ENCODE measurements at regions not wholly inside any gene's neighbourhood (a gene's known extent, or its start where the extent isn't known, plus 50 kb on each side); places are given as distances from the start of the nearest gene placed in this dataset.
"Not testable (repeated sequence)": the region's sequence is repeated elsewhere in the genome, so short reads cannot be mapped to it uniquely, and the experiment has no call there.

GRCh38 chr7:121676168-121676567, 196.8 kb upstream of the PTPRZ1 start:
- CTCF ChIA-PET, result interaction anchor here (1.2 kb wide), 1 partner anchor 30 kb away, joined by 4 read pairs; no protein-coding TSS in a partner anchor
- TF ChIP-seq EZH2phosphoT487 (IDR thresholded peaks at IDR 0.05; ENCODE audit: borderline replicate concordance, low read depth) (no peak), GATA2 (CRISPR knock-in tag; IDR thresholded peaks at IDR 0.05) (no peak), NFIC (IDR thresholded peaks at IDR 0.05; ENCODE audit: borderline replicate concordance) (no peak), CTCF (IDR thresholded peaks at IDR 0.05) (no peak), USF1 (IDR thresholded peaks at IDR 0.05; ENCODE audit: borderline replicate concordance, low read depth) (no peak), CHD2 (IDR thresholded peaks at IDR 0.05; ENCODE audit: low read length, partially characterized antibody) (no peak), USF2 (IDR thresholded peaks at IDR 0.05; ENCODE audit: borderline replicate concordance, low read depth, low read length) (no peak), NRF1 (IDR thresholded peaks at IDR 0.05; ENCODE audit: low read depth, low read length) (no peak), POLR2AphosphoS5 (IDR thresholded peaks at IDR 0.05; ENCODE audit: low read depth, low read length) (no peak), MEF2A (IDR thresholded peaks at IDR 0.05; ENCODE audit: borderline replicate concordance, low read depth) (no peak)

GRCh38 chr7:121674455-121674854, 198.5 kb upstream of the PTPRZ1 start:
- H3K4me2 ChIP-seq; H3K27me3 ChIP-seq (ENCODE audit: insufficient read depth); DNase-seq; H4K20me1 ChIP-seq (ENCODE audit: insufficient read depth); POLR2A ChIA-PET; H3K9me3 ChIP-seq; H3K4me3 ChIP-seq (ENCODE audit: low read depth in 2 of 2, low read length in 1 of 2); H3K9ac ChIP-seq; H3K27ac ChIP-seq (ENCODE audit: low read depth in 2 of 2, low read length in 1 of 2); H3K36me3 ChIP-seq (replicated peaks in 1 of 2; ENCODE audit: control insufficient read depth in 1 of 2, insufficient read depth in 2 of 2, low read length in 1 of 2); H3K79me2 ChIP-seq (ENCODE audit: insufficient read depth); H3K4me1 ChIP-seq (ENCODE audit: control insufficient read depth in 1 of 2, insufficient read depth in 2 of 2, low read depth in 1 of 2, low read length in 1 of 2); H3F3A ChIP-seq (replicated peaks; ENCODE audit: insufficient read depth); H3K9me2 ChIP-seq; CTCF ChIA-PET; H2AFZ ChIP-seq (ENCODE audit: low read depth): not testable (repeated sequence)
- 1% methylated on average over 2 of the region's 2 CpGs for WGBS (ENCODE audit: low lambda C conversion rate)

More at GRCh38 chr7:121676168-121676567, 196.8 kb upstream of the PTPRZ1 start:
- H3K4me1 ChIP-seq (ENCODE audit: control insufficient read depth in 1 of 2, insufficient read depth in 2 of 2, low read depth in 1 of 2, low read length in 1 of 2), result no peaks in the 10 kb centered on the region
- H2AFZ ChIP-seq (ENCODE audit: low read depth), result no peak overlapping the region
- H3K9me3 ChIP-seq, result no peaks in the 10 kb centered on the region; the same call in 1 of the 2 replicates
- H3K27ac ChIP-seq (ENCODE audit: low read depth in 2 of 2, low read length in 1 of 2), result no peak overlapping the region
- no peaks in the 10 kb centered on the region for H3K79me2 ChIP-seq (ENCODE audit: insufficient read depth)
- 14% methylated on average over 3 of the region's 3 CpGs for WGBS (ENCODE audit: low lambda C conversion rate)
- H3F3A ChIP-seq (replicated peaks; ENCODE audit: insufficient read depth), result no peaks in the 10 kb centered on the region
- H4K20me1 ChIP-seq (ENCODE audit: insufficient read depth), result no peaks in the 10 kb centered on the region
- H3K4me2 ChIP-seq, result no peak overlapping the region
- H3K4me3 ChIP-seq (ENCODE audit: low read depth in 2 of 2, low read length in 1 of 2), result no peak overlapping the region
- 0 out of 2 replicates have a peak, but pooled peaks cover 3% of the 10 kb centered on the region for H3K9me2 ChIP-seq
- POLR2A ChIA-PET, result no interaction called here
- H3K9ac ChIP-seq, result no peak overlapping the region
- H3K27me3 ChIP-seq (ENCODE audit: insufficient read depth), result 0 out of 2 replicates have a peak, but pooled peaks cover 7% of the 10 kb centered on the region
- no peak for DNase-seq
- no peaks in the 10 kb centered on the region for H3K36me3 ChIP-seq (replicated peaks in 1 of 2; ENCODE audit: control insufficient read depth in 1 of 2, insufficient read depth in 2 of 2, low read length in 1 of 2)

All from SK-N-SH (cell line).